CD14-positive monocyte (primary cell): ENCODE measurements at regions not wholly inside any gene's neighbourhood (a gene's known extent, or its start where the extent isn't known, plus 50 kb on each side); places are given as distances from the start of the nearest gene placed in this dataset.

ENCODE experiments used
- DNase-seq, 3 donors: peaks; one replicate each; pipeline ENCODE4 v3.0.0-alpha.2; 2011 to 2022
- H2AFZ ChIP-seq: 2 replicates; pipeline ENCODE4 v1.6.0; 2012; ENCODE audit warnings: mild to moderate bottlenecking, low read depth, low read length, inconsistent platforms; ENCODE audit not compliant: insufficient read depth, poor library complexity, severe bottlenecking
- H3K27ac ChIP-seq, 2 donors: 1 replicate in 1 of 2; 2 replicates in 1 of 2; pipeline ENCODE4 v1.5.1; 2012 to 2013; ENCODE audit warnings: low read length in 2 of 2, control low read depth in 1 of 2, inconsistent platforms in 1 of 2, low read depth in 1 of 2, mild to moderate bottlenecking in 1 of 2
- H3K27me3 ChIP-seq, 2 donors: one replicate each; pipeline versions ENCODE4 v1.6.0 to v1.6.1; 2011 to 2013; ENCODE audit warnings: low read length in 2 of 2; ENCODE audit not compliant: control insufficient read depth in 2 of 2, insufficient read depth in 2 of 2
- H3K36me3 ChIP-seq, 2 donors: replicated peaks in 1 of 2; 1 replicate in 1 of 2; 2 replicates in 1 of 2; pipeline versions ENCODE4 v1.5.1 to v1.6.1; 2012 to 2013; ENCODE audit warnings: low read length in 2 of 2, control low read depth in 1 of 2, inconsistent platforms in 1 of 2, mild to moderate bottlenecking in 1 of 2; ENCODE audit not compliant: insufficient read depth in 2 of 2, control insufficient read depth in 1 of 2
- H3K4me1 ChIP-seq, 2 donors: 1 replicate in 1 of 2; 2 replicates in 1 of 2; pipeline versions ENCODE4 v1.5.1 to v1.6.1; 2012 to 2013; ENCODE audit warnings: low read length in 2 of 2, control low read depth in 1 of 2, inconsistent platforms in 1 of 2, mild to moderate bottlenecking in 1 of 2, moderate library complexity in 1 of 2; ENCODE audit not compliant: insufficient read depth in 2 of 2, control insufficient read depth in 1 of 2
- H3K4me2 ChIP-seq: replicated peaks from 2 replicates; pipeline ENCODE3; 2012; ENCODE audit warnings: low read length, moderate library complexity, mild to moderate bottlenecking; ENCODE audit not compliant: poor library complexity, severe bottlenecking; ENCODE audit errors: extremely low read depth
- H3K4me3 ChIP-seq, 3 experiments: fragments of 200-600 bp in 1 of 3; sonication (generic) in 1 of 3; replicated peaks in 1 of 3; 1 replicate in 2 of 3; 2 replicates in 1 of 3; pipeline ENCODE4 v1.5.1; 2011 to 2013; ENCODE audit warnings: low read length in 3 of 3, mild to moderate bottlenecking in 3 of 3, control low read depth in 2 of 3, low read depth in 2 of 3, inconsistent platforms in 1 of 3, moderate library complexity in 1 of 3
- H3K79me2 ChIP-seq: 2 replicates; pipeline ENCODE4 v1.6.0; 2012; ENCODE audit warnings: mild to moderate bottlenecking, control low read depth, inconsistent platforms, low read length, moderate library complexity; ENCODE audit not compliant: insufficient read depth
- H3K9ac ChIP-seq: 2 replicates; pipeline ENCODE4 v1.6.0; 2017; ENCODE audit warnings: low read length, mild to moderate bottlenecking; ENCODE audit not compliant: insufficient read depth, poor library complexity, severe bottlenecking
- H3K9me3 ChIP-seq, 2 donors: replicated peaks in 1 of 2; 1 replicate in 1 of 2; 2 replicates in 1 of 2; pipeline versions ENCODE4 v1.5.1 to v1.6.1; 2012 to 2013; ENCODE audit warnings: low read length in 2 of 2, control low read depth in 1 of 2; ENCODE audit not compliant: control insufficient read depth in 1 of 2, insufficient read depth in 1 of 2
- H4K20me1 ChIP-seq: 2 replicates; pipeline ENCODE4 v1.6.0; 2012; ENCODE audit warnings: mild to moderate bottlenecking, low read length, control low read depth, moderate library complexity; ENCODE audit not compliant: insufficient read depth
- H3K27ac Mint-ChIP-seq, 7 donors: one replicate each; pipeline ENCODE4 v1.8.0; 2020; ENCODE audit warnings: mild to moderate bottlenecking in 7 of 7, mixed read lengths in 7 of 7, moderate library complexity in 6 of 7, inconsistent platforms in 2 of 7
- H3K27me3 Mint-ChIP-seq, 3 donors: one replicate each; pipeline ENCODE4 v1.8.0; 2021 to 2022; ENCODE audit warnings: low read depth in 3 of 3, mild to moderate bottlenecking in 3 of 3, mixed read lengths in 3 of 3, moderate library complexity in 3 of 3, inconsistent platforms in 1 of 3
- H3K36me3 Mint-ChIP-seq, 2 donors: one replicate each; pipeline ENCODE4 v1.8.0; 2020; ENCODE audit warnings: mixed read lengths in 2 of 2, inconsistent platforms in 1 of 2, mild to moderate bottlenecking in 1 of 2
- H3K4me1 Mint-ChIP-seq: one replicate; pipeline ENCODE4 v1.8.0; 2020; ENCODE audit warnings: mild to moderate bottlenecking, mixed read lengths
- H3K4me3 Mint-ChIP-seq, 2 donors: one replicate each; pipeline ENCODE4 v1.8.0; 2020; ENCODE audit warnings: mild to moderate bottlenecking in 2 of 2, mixed read lengths in 2 of 2, moderate library complexity in 1 of 2
- H3K9me3 Mint-ChIP-seq, 7 donors: one replicate each; pipeline ENCODE4 v1.8.0; 2020 to 2022; ENCODE audit warnings: mixed read lengths in 7 of 7, mild to moderate bottlenecking in 6 of 7, moderate library complexity in 6 of 7, inconsistent platforms in 2 of 7
- WGBS: methylation state at CpG from one replicate; pipeline ENCODE4 v1.1.5; 2013; ENCODE audit warnings: missing lambda C conversion rate; ENCODE audit not compliant: insufficient coverage; 5-methylcytosine and 5-hydroxymethylcytosine counted together
- intact Hi-C, 2 donors: fragments of 100-400 bp; cut with micrococcal nuclease; formaldehyde crosslinking; loops; one replicate each; pipeline versions ENCODE4 v1.15.0 to v1.15.1; 2023
- TF ChIP-seq, protein P1 (sequence below): fragments of 200-600 bp; IDR thresholded peaks from one replicate; pipeline ENCODE4 v1.8.0; 2022; ENCODE audit warnings: antibody characterized with exemption, mild to moderate bottlenecking

DNA sequence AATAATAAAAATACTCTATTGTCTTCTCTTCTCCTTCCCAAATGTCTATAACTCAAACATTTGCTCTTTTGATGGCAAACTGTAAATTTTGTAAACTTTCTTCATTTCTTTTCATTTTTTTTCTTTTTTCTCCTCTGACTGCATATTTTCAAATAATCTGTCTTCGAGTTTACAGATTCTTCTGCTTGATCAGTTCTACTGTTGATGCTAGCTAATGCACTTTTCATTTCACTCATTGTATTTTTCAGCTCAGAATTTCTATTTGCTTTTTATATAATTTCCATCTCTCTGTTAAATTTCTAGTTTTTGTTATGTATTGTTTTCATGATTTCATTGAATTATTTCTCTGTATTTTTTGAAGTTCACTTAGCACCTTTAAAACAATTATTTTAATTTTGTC is 646.8 kb upstream of the INTU start:
- Histone ChIP-seq H3K4me1 (no peaks in the 10 kb centered on the region), H3K36me3 (no peaks in the 10 kb centered on the region), H4K20me1 (no peaks in the 10 kb centered on the region), H2AFZ (no peak overlapping the region), H3K79me2 (no peaks in the 10 kb centered on the region), H3K27ac (no peak overlapping the region), H3K27me3 (no peaks in the 10 kb centered on the region), H3K9me3 (peaks cover 0 to 9% of the 10 kb centered on the region in 2 donors), H3K4me2 (no peak overlapping the region), H3K9ac (no peak overlapping the region), H3K4me3 (no peak overlapping the region)
- no peak for DNase-seq
- Mint-ChIP-seq H3K36me3 (no peaks in the 10 kb centered on the region), H3K27me3 (no peaks in the 10 kb centered on the region), H3K9me3 (peaks cover 0 to 14% (median 4%) of the 10 kb centered on the region in 7 donors), H3K4me1 (no peaks in the 10 kb centered on the region), H3K4me3 (no peak overlapping the region), H3K27ac (no peak overlapping the region)
- TF ChIP-seq, protein P1, sequence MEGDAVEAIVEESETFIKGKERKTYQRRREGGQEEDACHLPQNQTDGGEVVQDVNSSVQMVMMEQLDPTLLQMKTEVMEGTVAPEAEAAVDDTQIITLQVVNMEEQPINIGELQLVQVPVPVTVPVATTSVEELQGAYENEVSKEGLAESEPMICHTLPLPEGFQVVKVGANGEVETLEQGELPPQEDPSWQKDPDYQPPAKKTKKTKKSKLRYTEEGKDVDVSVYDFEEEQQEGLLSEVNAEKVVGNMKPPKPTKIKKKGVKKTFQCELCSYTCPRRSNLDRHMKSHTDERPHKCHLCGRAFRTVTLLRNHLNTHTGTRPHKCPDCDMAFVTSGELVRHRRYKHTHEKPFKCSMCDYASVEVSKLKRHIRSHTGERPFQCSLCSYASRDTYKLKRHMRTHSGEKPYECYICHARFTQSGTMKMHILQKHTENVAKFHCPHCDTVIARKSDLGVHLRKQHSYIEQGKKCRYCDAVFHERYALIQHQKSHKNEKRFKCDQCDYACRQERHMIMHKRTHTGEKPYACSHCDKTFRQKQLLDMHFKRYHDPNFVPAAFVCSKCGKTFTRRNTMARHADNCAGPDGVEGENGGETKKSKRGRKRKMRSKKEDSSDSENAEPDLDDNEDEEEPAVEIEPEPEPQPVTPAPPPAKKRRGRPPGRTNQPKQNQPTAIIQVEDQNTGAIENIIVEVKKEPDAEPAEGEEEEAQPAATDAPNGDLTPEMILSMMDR = no peak
- WGBS = no CpG with 5 or more reads among the region's 1 CpG
- intact Hi-C loops = no loop called here

DNA sequence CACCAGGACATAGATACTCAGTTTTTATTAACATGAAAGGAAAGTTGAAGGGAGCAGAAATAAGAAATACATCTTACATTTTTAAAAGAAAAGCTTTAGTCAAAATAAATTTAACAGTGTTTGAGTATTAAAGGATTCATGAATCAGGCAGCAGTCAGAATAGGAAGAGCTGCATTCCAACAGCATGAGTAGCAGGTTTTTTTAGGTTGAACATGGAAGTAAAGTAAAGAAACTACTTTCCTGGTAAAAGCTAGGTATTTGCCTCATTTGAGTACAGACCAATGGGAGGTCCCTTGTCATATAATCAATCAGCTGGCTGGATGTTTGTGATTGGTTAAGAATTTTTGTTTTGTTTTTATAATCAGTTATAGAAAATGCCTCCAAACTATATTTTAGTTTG is 645.9 kb upstream of the INTU start:
- no peaks in the 10 kb centered on the region for H4K20me1 ChIP-seq
- peaks cover 0 to 14% (median 4%) of the 10 kb centered on the region in 7 donors for H3K9me3 Mint-ChIP-seq
- DNase-seq = no peak
- H3K27ac Mint-ChIP-seq = no peak overlapping the region
- H3K4me2 ChIP-seq = no peak overlapping the region
- H2AFZ ChIP-seq = no peak overlapping the region
- no peaks in the 10 kb centered on the region for H3K4me1 ChIP-seq
- H3K4me1 Mint-ChIP-seq = no peaks in the 10 kb centered on the region
- H3K4me3 Mint-ChIP-seq = no peak overlapping the region
- no peaks in the 10 kb centered on the region for H3K36me3 ChIP-seq
- H3K36me3 Mint-ChIP-seq = no peaks in the 10 kb centered on the region
- peaks cover 0 to 12% of the 10 kb centered on the region in 2 donors for H3K9me3 ChIP-seq
- H3K27ac ChIP-seq = no peak overlapping the region
- H3K27me3 ChIP-seq = no peaks in the 10 kb centered on the region
- H3K27me3 Mint-ChIP-seq = no peaks in the 10 kb centered on the region
- no peak overlapping the region for H3K4me3 ChIP-seq
- no peak overlapping the region for H3K9ac ChIP-seq
- TF ChIP-seq, protein P1 = no peak
- intact Hi-C loops = no loop called here
- H3K79me2 ChIP-seq = no peaks in the 10 kb centered on the region
